ENCODE measurements at regions not wholly inside any gene's neighbourhood (a gene's known extent, or its start where the extent isn't known, plus 50 kb on each side); places are given as distances from the start of the nearest gene placed in this dataset.

DNA sequence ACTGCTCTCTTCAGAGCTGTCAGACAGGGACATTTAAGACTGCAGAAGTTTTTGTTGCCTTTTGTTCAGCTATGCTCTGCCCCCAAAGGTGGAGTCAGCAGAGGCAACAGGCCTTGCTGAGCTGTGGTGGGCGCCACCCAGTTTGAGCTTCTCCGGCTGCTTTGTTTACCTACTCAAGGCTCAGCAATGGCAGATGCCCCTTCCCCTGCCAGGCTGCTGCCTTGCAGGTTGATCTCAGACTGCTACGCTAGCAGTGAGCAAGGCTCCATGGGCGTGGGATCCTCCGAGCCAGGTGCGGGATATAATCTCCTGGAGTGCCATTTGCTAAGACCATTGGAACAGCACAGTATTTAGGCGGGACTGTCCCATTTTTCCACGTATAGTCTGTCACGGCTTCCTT, 371.4 kb upstream of the AMOT start:
- no peak overlapping the region for H3K27ac ChIP-seq (ENCODE audit: low read length)
- WGBS (ENCODE audit: insufficient coverage) = 97% methylated on average over 9 of the region's 9 CpGs
- Mint-ChIP-seq H3K27ac (no peak overlapping the region), H3K4me1 (no peaks in the 10 kb centered on the region), H3K36me3 (no peaks in the 10 kb centered on the region), H3K27me3 (ENCODE audit: low read depth in 2 of 2) (no peaks in the 10 kb centered on the region), H3K4me3 (no peak overlapping the region), H3K9me3 (peaks cover 5 to 11% of the 10 kb centered on the region in 2 donors)
- no peaks in the 10 kb centered on the region for H3K36me3 ChIP-seq (ENCODE audit: control insufficient read depth, insufficient read depth, low read length)
- no peaks in the 10 kb centered on the region for H3K27me3 ChIP-seq (ENCODE audit: control insufficient read depth, insufficient read depth, low read length)
- intact Hi-C loops (cut with micrococcal nuclease) = no loop called here
- DNase-seq (no peak), ATAC-seq (no peak)
- no peak for TF ChIP-seq CTCF (IDR thresholded peaks at IDR 0.05)
- no peaks in the 10 kb centered on the region for H3K4me1 ChIP-seq (ENCODE audit: control insufficient read depth, insufficient read depth, low read length)
- H3K4me3 ChIP-seq (ENCODE audit: low read length) = no peak overlapping the region
- no peaks in the 10 kb centered on the region for H3K9me3 ChIP-seq (ENCODE audit: control insufficient read depth, insufficient read depth, low read length)

GRCh38 chrX:113202601-113203000, 362.0 kb upstream of the AMOT start:
- Histone ChIP-seq H3K4me3 (ENCODE audit: low read length) (no peak overlapping the region), H3K4me1 (ENCODE audit: control insufficient read depth, insufficient read depth, low read length) (no peaks in the 10 kb centered on the region), H3K27me3 (ENCODE audit: control insufficient read depth, insufficient read depth, low read length) (no peaks in the 10 kb centered on the region), H3K9me3 (ENCODE audit: control insufficient read depth, insufficient read depth, low read length) (peaks cover 5% of the 10 kb centered on the region), H3K27ac (ENCODE audit: low read length) (no peak overlapping the region), H3K36me3 (ENCODE audit: control insufficient read depth, insufficient read depth, low read length) (no peaks in the 10 kb centered on the region)
- Mint-ChIP-seq H3K27ac (no peak overlapping the region), H3K27me3 (ENCODE audit: low read depth in 2 of 2) (no peaks in the 10 kb centered on the region), H3K36me3 (no peaks in the 10 kb centered on the region), H3K4me3 (no peak overlapping the region), H3K9me3 (peaks cover 5 to 13% of the 10 kb centered on the region in 2 donors), H3K4me1 (no peaks in the 10 kb centered on the region)
- ATAC-seq = no peak
- intact Hi-C loops (cut with micrococcal nuclease) = no loop called here
- 97% methylated on average over 3 of the region's 5 CpGs for WGBS (ENCODE audit: insufficient coverage)
- TF ChIP-seq CTCF (IDR thresholded peaks at IDR 0.05) = no peak
- DNase-seq = no peak

DNA sequence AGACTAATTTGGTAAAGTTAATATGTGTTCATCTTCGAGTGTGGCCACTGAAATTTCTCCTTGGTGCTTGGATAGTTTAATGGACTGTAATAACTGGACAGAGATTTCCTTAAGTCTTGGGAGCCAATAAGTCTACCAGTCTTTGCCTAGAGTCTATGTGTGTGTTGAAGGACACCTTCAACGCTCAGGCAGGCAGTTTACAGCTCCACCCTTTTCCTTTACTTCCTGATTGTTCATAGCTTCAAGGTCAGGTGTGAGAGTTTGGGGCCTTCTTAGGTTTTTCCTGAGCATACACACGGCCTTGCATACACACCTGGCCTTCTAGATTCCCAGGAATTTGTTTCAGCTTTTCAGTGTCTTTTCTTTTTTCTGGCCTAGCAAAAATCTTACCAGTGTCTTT, 355.3 kb upstream of the AMOT start:
- DNase-seq = no peak
- no peaks in the 10 kb centered on the region for H3K4me1 ChIP-seq (ENCODE audit: control insufficient read depth, insufficient read depth, low read length)
- H3K27ac Mint-ChIP-seq = no peak overlapping the region
- H3K36me3 ChIP-seq (ENCODE audit: control insufficient read depth, insufficient read depth, low read length) = no peaks in the 10 kb centered on the region
- TF ChIP-seq CTCF (IDR thresholded peaks at IDR 0.05) = no peak
- H3K9me3 Mint-ChIP-seq = peaks cover 2 to 7% of the 10 kb centered on the region in 2 donors
- no peak for ATAC-seq
- no peak overlapping the region for H3K27ac ChIP-seq (ENCODE audit: low read length)
- no peaks in the 10 kb centered on the region for H3K4me1 Mint-ChIP-seq
- H3K4me3 Mint-ChIP-seq = no peak overlapping the region
- intact Hi-C loops (cut with micrococcal nuclease) = no loop called here
- H3K9me3 ChIP-seq (ENCODE audit: control insufficient read depth, insufficient read depth, low read length) = no peaks in the 10 kb centered on the region
- H3K27me3 Mint-ChIP-seq (ENCODE audit: low read depth in 2 of 2) = no peaks in the 10 kb centered on the region
- H3K36me3 Mint-ChIP-seq = no peaks in the 10 kb centered on the region
- no peaks in the 10 kb centered on the region for H3K27me3 ChIP-seq (ENCODE audit: control insufficient read depth, insufficient read depth, low read length)
- 83% methylated on average over 1 of the region's 3 CpGs for WGBS (ENCODE audit: insufficient coverage)
- H3K4me3 ChIP-seq (ENCODE audit: low read length) = no peak overlapping the region

DNA sequence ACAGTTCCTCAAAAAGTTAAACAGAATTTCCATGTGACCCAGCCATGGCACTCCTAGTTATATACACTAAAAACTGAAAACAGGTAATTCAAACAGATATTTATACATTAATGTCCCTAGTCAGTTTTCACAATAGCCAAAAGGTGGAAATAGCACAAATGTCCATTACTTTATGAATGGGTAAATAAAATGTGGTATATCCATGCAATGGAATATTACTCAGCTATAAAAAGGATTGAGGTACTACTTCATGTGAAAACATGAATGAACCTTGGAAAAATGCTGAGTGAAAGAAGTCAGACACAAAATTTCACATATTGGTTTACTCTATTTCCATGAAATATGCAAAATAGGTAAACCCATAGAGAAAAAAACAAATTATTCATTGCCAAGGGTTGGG, 351.8 kb upstream of the AMOT start:
- intact Hi-C loops (cut with micrococcal nuclease) = no loop called here
- H3K4me1 ChIP-seq (ENCODE audit: control insufficient read depth, insufficient read depth, low read length) = no peaks in the 10 kb centered on the region
- no peaks in the 10 kb centered on the region for H3K36me3 ChIP-seq (ENCODE audit: control insufficient read depth, insufficient read depth, low read length)
- peaks cover 0 to 2% of the 10 kb centered on the region in 2 donors for H3K9me3 Mint-ChIP-seq
- TF ChIP-seq CTCF (IDR thresholded peaks at IDR 0.05) = no peak
- no peaks in the 10 kb centered on the region for H3K27me3 Mint-ChIP-seq (ENCODE audit: low read depth in 2 of 2)
- no peak for ATAC-seq
- no peaks in the 10 kb centered on the region for H3K27me3 ChIP-seq (ENCODE audit: control insufficient read depth, insufficient read depth, low read length)
- no peak overlapping the region for H3K27ac Mint-ChIP-seq
- no peak overlapping the region for H3K27ac ChIP-seq (ENCODE audit: low read length)
- no peak overlapping the region for H3K4me3 Mint-ChIP-seq
- H3K36me3 Mint-ChIP-seq = no peaks in the 10 kb centered on the region
- no peaks in the 10 kb centered on the region for H3K9me3 ChIP-seq (ENCODE audit: control insufficient read depth, insufficient read depth, low read length)
- no peak overlapping the region for H3K4me3 ChIP-seq (ENCODE audit: low read length)
- no peak for DNase-seq
- H3K4me1 Mint-ChIP-seq = no peaks in the 10 kb centered on the region

All from natural killer cell (primary cell).